ENCODE measurements at regions not wholly inside any gene's neighbourhood (a gene's known extent, or its start where the extent isn't known, plus 50 kb on each side); places are given as distances from the start of the nearest gene placed in this dataset.

DNA sequence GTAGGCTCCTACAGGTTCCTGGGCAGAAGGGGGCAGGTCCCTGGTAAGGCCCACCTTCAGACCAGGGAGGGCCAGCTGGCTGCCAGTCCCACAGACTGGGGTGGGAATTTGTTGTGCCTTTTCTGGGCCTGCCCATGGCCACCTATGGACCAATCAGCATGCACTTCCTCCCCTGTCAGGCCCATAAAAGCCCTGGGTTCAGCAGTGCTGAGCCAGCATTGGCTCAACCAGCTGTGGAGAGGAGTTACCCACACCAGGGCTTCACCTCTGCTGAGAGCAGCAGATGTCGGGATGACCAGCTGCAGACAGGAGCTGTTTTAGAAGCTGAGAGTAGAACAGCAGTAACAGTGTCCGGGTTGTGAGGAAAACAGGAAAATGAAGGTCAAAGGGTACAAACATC is 373.4 kb upstream of the ACO1 start:
- Histone ChIP-seq H3K27ac (no peak overlapping the region), H3K27me3 (no peaks in the 10 kb centered on the region), H3K79me2 (ENCODE audit: low read depth) (no peaks in the 10 kb centered on the region), H3K4me3 (no peak overlapping the region), H3K4me1 (no peaks in the 10 kb centered on the region), H2AFZ (replicated peaks) (no peak overlapping the region), H3K9me3 (ENCODE audit: low read depth) (no peaks in the 10 kb centered on the region), H4K20me1 (ENCODE audit: low read depth) (no peaks in the 10 kb centered on the region), H3K4me2 (no peak overlapping the region), H3F3A (ENCODE audit: low read depth) (no peaks in the 10 kb centered on the region), H3K36me3 (no peaks in the 10 kb centered on the region), H3K9ac (no peak overlapping the region)
- no peak overlapping the region for H3K27ac Mint-ChIP-seq
- TF ChIP-seq EZH2phosphoT487 (IDR thresholded peaks at IDR 0.05): no peak
- TF ChIP-seq EZH2 (IDR thresholded peaks at IDR 0.05): no peak
- TF ChIP-seq, protein P1, sequence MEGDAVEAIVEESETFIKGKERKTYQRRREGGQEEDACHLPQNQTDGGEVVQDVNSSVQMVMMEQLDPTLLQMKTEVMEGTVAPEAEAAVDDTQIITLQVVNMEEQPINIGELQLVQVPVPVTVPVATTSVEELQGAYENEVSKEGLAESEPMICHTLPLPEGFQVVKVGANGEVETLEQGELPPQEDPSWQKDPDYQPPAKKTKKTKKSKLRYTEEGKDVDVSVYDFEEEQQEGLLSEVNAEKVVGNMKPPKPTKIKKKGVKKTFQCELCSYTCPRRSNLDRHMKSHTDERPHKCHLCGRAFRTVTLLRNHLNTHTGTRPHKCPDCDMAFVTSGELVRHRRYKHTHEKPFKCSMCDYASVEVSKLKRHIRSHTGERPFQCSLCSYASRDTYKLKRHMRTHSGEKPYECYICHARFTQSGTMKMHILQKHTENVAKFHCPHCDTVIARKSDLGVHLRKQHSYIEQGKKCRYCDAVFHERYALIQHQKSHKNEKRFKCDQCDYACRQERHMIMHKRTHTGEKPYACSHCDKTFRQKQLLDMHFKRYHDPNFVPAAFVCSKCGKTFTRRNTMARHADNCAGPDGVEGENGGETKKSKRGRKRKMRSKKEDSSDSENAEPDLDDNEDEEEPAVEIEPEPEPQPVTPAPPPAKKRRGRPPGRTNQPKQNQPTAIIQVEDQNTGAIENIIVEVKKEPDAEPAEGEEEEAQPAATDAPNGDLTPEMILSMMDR (IDR thresholded peaks at IDR 0.05): no peak
- no peaks in the 10 kb centered on the region for H3K27me3 Mint-ChIP-seq (ENCODE audit: insufficient read depth, low read depth)
- peaks cover 7% of the 10 kb centered on the region for H3K9me3 Mint-ChIP-seq
- H3K36me3 Mint-ChIP-seq: no peaks in the 10 kb centered on the region
- no peaks in the 10 kb centered on the region for H3K4me1 Mint-ChIP-seq
- H3K4me3 Mint-ChIP-seq: no peak overlapping the region
- DNase-seq (ENCODE audit: low spot score): no peak

DNA sequence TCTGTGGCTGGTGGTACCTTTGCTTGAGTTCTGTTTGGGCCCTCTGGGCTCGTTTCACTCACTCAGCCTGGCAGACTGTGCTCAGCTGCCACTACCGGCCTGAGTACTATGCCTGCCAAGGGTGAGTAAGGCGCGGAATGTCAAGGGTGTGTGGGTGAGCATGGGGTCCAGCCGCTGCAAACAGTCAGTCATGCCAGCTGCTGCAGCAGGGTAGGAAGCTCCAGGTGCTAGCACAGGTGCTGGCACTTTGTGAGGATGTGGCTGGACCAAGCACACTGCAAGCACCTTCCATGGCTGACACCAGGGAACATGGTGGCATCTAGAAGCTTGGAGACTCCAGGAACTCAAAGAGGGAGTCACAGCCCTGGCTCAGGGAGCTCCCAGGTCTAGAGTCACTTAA is 368.6 kb upstream of the ACO1 start:
- Histone ChIP-seq H3K27me3 (no peaks in the 10 kb centered on the region), H3K4me3 (no peak overlapping the region), H3K4me1 (no peaks in the 10 kb centered on the region), H3F3A (ENCODE audit: low read depth) (no peaks in the 10 kb centered on the region), H3K79me2 (ENCODE audit: low read depth) (no peaks in the 10 kb centered on the region), H3K27ac (no peak overlapping the region), H3K4me2 (no peak overlapping the region), H2AFZ (replicated peaks) (no peak overlapping the region), H4K20me1 (ENCODE audit: low read depth) (no peaks in the 10 kb centered on the region), H3K9me3 (ENCODE audit: low read depth) (no peaks in the 10 kb centered on the region), H3K36me3 (no peaks in the 10 kb centered on the region), H3K9ac (no peak overlapping the region)
- H3K27me3 Mint-ChIP-seq (ENCODE audit: insufficient read depth, low read depth): no peaks in the 10 kb centered on the region
- no peak overlapping the region for H3K4me3 Mint-ChIP-seq
- no peaks in the 10 kb centered on the region for H3K4me1 Mint-ChIP-seq
- H3K9me3 Mint-ChIP-seq: peaks cover 7% of the 10 kb centered on the region
- H3K27ac Mint-ChIP-seq: no peak overlapping the region
- H3K36me3 Mint-ChIP-seq: no peaks in the 10 kb centered on the region
- DNase-seq (ENCODE audit: low spot score): no peak
- TF ChIP-seq EZH2 (IDR thresholded peaks at IDR 0.05): no peak
- no peak for TF ChIP-seq EZH2phosphoT487 (IDR thresholded peaks at IDR 0.05)
- TF ChIP-seq, protein P1 (IDR thresholded peaks at IDR 0.05): no peak

DNA sequence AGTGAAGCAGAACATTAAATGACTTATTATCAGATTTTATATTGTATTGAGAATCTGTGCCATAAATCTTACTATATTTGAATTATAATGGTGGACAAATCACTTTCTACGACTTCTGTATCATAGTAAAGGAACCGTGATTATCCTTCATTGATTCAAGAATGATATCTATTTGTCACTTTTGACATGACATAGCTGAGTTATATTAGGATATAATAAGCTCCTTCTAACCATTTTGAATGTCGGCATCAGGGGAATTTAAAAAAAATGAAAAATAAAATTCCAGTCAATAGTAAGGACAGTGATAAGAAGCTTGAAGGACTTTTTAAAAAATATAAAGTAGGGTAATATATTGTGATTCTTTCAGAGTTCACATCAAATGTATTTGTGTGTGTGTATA is 338.9 kb upstream of the ACO1 start:
- H3K36me3 ChIP-seq: no peaks in the 10 kb centered on the region
- H3K27ac ChIP-seq: no peak overlapping the region
- H4K20me1 ChIP-seq (ENCODE audit: low read depth): no peaks in the 10 kb centered on the region

More for the DNA sequence above, 338.9 kb upstream of the ACO1 start:
- H3K4me3 ChIP-seq: no peak overlapping the region
- no peak overlapping the region for H2AFZ ChIP-seq (replicated peaks)
- no peaks in the 10 kb centered on the region for H3K27me3 Mint-ChIP-seq (ENCODE audit: insufficient read depth, low read depth)
- no peaks in the 10 kb centered on the region for H3K36me3 Mint-ChIP-seq
- no peak overlapping the region for H3K4me3 Mint-ChIP-seq
- H3K4me2 ChIP-seq: no peak overlapping the region
- no peak overlapping the region for H3K27ac Mint-ChIP-seq
- H3K9me3 ChIP-seq (ENCODE audit: low read depth): no peaks in the 10 kb centered on the region
- no peaks in the 10 kb centered on the region for H3K4me1 ChIP-seq
- no peak overlapping the region for H3K9ac ChIP-seq
- no peaks in the 10 kb centered on the region for H3K4me1 Mint-ChIP-seq
- no peaks in the 10 kb centered on the region for H3K79me2 ChIP-seq (ENCODE audit: low read depth)
- H3F3A ChIP-seq (ENCODE audit: low read depth): no peaks in the 10 kb centered on the region
- TF ChIP-seq EZH2phosphoT487 (IDR thresholded peaks at IDR 0.05): no peak
- TF ChIP-seq EZH2 (IDR thresholded peaks at IDR 0.05): no peak
- TF ChIP-seq, protein P1 (IDR thresholded peaks at IDR 0.05): no peak
- no peaks in the 10 kb centered on the region for H3K27me3 ChIP-seq
- no peaks in the 10 kb centered on the region for H3K9me3 Mint-ChIP-seq
- DNase-seq (ENCODE audit: low spot score): no peak

Data from neural progenitor cell (in vitro differentiated cells).